H1 (cell line): ENCODE measurements at regions not wholly inside any gene's neighbourhood (a gene's known extent, or its start where the extent isn't known, plus 50 kb on each side); places are given as distances from the start of the nearest gene placed in this dataset.

Experiments used
- CTCF ChIA-PET: fragments of 300-600 bp; sonication (Branson Sonifier 250); formaldehyde crosslinking; loops from one replicate; lab custom pipeline; 2021; ENCODE audit not compliant: partially characterized antibody; lab: Charles Lee
- POLR2A ChIA-PET: fragments of 300-600 bp; sonication (Branson Sonifier 250); formaldehyde crosslinking; loops from one replicate; lab custom pipeline; 2021; ENCODE audit warnings: inconsistent platforms; ENCODE audit not compliant: partially characterized antibody; lab: Charles Lee
- DNase-seq, 2 experiments: peaks; one replicate each; pipeline versions ENCODE4 v3.0.0 to v3.0.0-alpha.2; 2010 to 2022; ENCODE audit warnings: low spot score in 2 of 2, low read depth in 1 of 2, mixed read lengths in 1 of 2
- FAIRE-seq: peaks from 2 replicates; lab custom pipeline; 2011; peaks lifted over from hg19 to GRCh38; lab: Jason Lieb, UNC
- H2AFZ ChIP-seq: 2 replicates; pipeline ENCODE4 v1.8.1; 2012; ENCODE audit warnings: low read length, inconsistent platforms
- H2AK5ac ChIP-seq: 2 replicates; pipeline ENCODE4 v1.6.1; 2013; ENCODE audit warnings: low read depth, low read length
- H2BK120ac ChIP-seq: replicated peaks from 2 replicates; pipeline ENCODE3; 2013; ENCODE audit warnings: low read depth, low read length, inconsistent platforms
- H2BK12ac ChIP-seq: 2 replicates; pipeline ENCODE4 v1.6.1; 2013; ENCODE audit warnings: low read depth, low read length
- H2BK15ac ChIP-seq: 2 replicates; pipeline ENCODE4 v1.6.1; 2013; ENCODE audit warnings: low read length
- H2BK20ac ChIP-seq: 2 replicates; pipeline ENCODE4 v1.6.1; 2013; ENCODE audit warnings: low read length
- H2BK5ac ChIP-seq: 2 replicates; pipeline ENCODE4 v1.6.1; 2013; ENCODE audit warnings: low read depth, low read length
- H3K14ac ChIP-seq: 2 replicates; pipeline ENCODE4 v1.6.1; 2013; ENCODE audit warnings: inconsistent platforms; ENCODE audit not compliant: insufficient read length
- H3K18ac ChIP-seq: 2 replicates; pipeline ENCODE4 v1.6.1; 2013; ENCODE audit warnings: low read length; ENCODE audit errors: extremely low read depth
- H3K23ac ChIP-seq: 2 replicates; pipeline ENCODE4 v1.6.1; 2013; ENCODE audit warnings: inconsistent platforms; ENCODE audit not compliant: insufficient read length
- H3K23me2 ChIP-seq: 2 replicates; pipeline ENCODE4 v1.6.1; 2013; ENCODE audit warnings: low read depth, low read length
- H3K27ac ChIP-seq: 2 replicates; pipeline ENCODE4 v1.6.1; 2011; ENCODE audit warnings: low read depth, low read length, inconsistent platforms
- H3K27me3 ChIP-seq, 4 experiments: replicated peaks in 1 of 4; 1 replicate in 1 of 4; 2 replicates in 3 of 4; pipeline versions ENCODE4 v1.6.1 to v1.8.1; 2011 to 2013; ENCODE audit warnings: low read length in 3 of 4, mild to moderate bottlenecking in 3 of 4, inconsistent platforms in 2 of 4, mixed read lengths in 2 of 4, moderate library complexity in 1 of 4; ENCODE audit not compliant: control insufficient read depth in 3 of 4, insufficient read depth in 3 of 4; ENCODE audit errors: extremely low read depth in 1 of 4
- H3K36me3 ChIP-seq, 4 experiments: 2 replicates each; pipeline versions ENCODE4 v1.6.1 to v1.8.1; 2011 to 2013; ENCODE audit warnings: mild to moderate bottlenecking in 4 of 4, low read length in 3 of 4, moderate library complexity in 2 of 4, control low read depth in 1 of 4, inconsistent platforms in 1 of 4; ENCODE audit not compliant: insufficient read depth in 4 of 4, control insufficient read depth in 2 of 4
- H3K4ac ChIP-seq: replicated peaks from 2 replicates; pipeline ENCODE3; 2013; ENCODE audit warnings: low read length, low read depth, mixed read lengths, inconsistent platforms; ENCODE audit not compliant: insufficient read length
- H3K4me1 ChIP-seq, 4 experiments: replicated peaks in 1 of 4; 1 replicate in 1 of 4; 2 replicates in 3 of 4; pipeline versions ENCODE4 v1.6.1 to v1.8.1; 2011 to 2013; ENCODE audit warnings: low read length in 3 of 4, inconsistent platforms in 2 of 4, mixed read lengths in 1 of 4; ENCODE audit not compliant: insufficient read depth in 4 of 4, control insufficient read depth in 3 of 4
- H3K4me2 ChIP-seq, 2 experiments: 2 replicates each; pipeline versions ENCODE4 v1.6.1 to v1.8.1; 2011 to 2013; ENCODE audit warnings: low read depth in 2 of 2, low read length in 2 of 2, control low read depth in 1 of 2, inconsistent platforms in 1 of 2, mild to moderate bottlenecking in 1 of 2; ENCODE audit not compliant: insufficient read depth in 1 of 2
- H3K4me3 ChIP-seq, 4 experiments: fragments of 200-600, 300-600 bp in 1 of 4; sonication (generic), shearing (Covaris generic), sonication (Bioruptor Twin) in 1 of 4; 2 replicates each; pipeline versions ENCODE4 v1.5.1 to v1.8.1; 2011 to 2016; ENCODE audit warnings: low read length in 4 of 4, low read depth in 3 of 4, control low read depth in 2 of 4, inconsistent platforms in 2 of 4, mild to moderate bottlenecking in 2 of 4, mixed read lengths in 1 of 4, moderate library complexity in 1 of 4; ENCODE audit not compliant: insufficient read depth in 2 of 4; ENCODE audit errors: extremely low read depth in 1 of 4
- H3K56ac ChIP-seq: replicated peaks from 2 replicates; pipeline ENCODE3; 2013; ENCODE audit warnings: low read depth, mild to moderate bottlenecking, mixed read lengths, low read length, inconsistent platforms; ENCODE audit not compliant: insufficient read length
- H3K79me1 ChIP-seq: 2 replicates; pipeline ENCODE4 v1.6.1; 2013; ENCODE audit warnings: low read depth, low read length, control low read depth
- H3K79me2 ChIP-seq, 2 experiments: 2 replicates each; pipeline versions ENCODE4 v1.6.1 to v1.8.1; 2012 to 2013; ENCODE audit warnings: low read length in 2 of 2, mild to moderate bottlenecking in 2 of 2, inconsistent platforms in 1 of 2; ENCODE audit not compliant: insufficient read depth in 2 of 2, control insufficient read depth in 1 of 2
- H3K9ac ChIP-seq, 4 experiments: replicated peaks in 1 of 4; 1 replicate in 1 of 4; 2 replicates in 3 of 4; pipeline versions ENCODE4 v1.6.1 to v1.8.1; 2011 to 2013; ENCODE audit warnings: low read depth in 3 of 4, low read length in 3 of 4, control low read depth in 2 of 4, mild to moderate bottlenecking in 2 of 4, moderate library complexity in 2 of 4, inconsistent platforms in 1 of 4; ENCODE audit errors: extremely low read depth in 1 of 4
- H3K9me3 ChIP-seq, 2 experiments: 2 replicates each; pipeline versions ENCODE4 v1.6.1 to v1.8.1; 2012 to 2013; ENCODE audit warnings: mild to moderate bottlenecking in 2 of 2, moderate library complexity in 2 of 2, control low read depth in 1 of 2, inconsistent platforms in 1 of 2, low read depth in 1 of 2, low read length in 1 of 2, mixed read lengths in 1 of 2; ENCODE audit not compliant: insufficient read depth in 2 of 2
- H4K20me1 ChIP-seq, 2 experiments: replicated peaks in 1 of 2; 2 replicates each; pipeline versions ENCODE3 to v1.8.1; 2011 to 2013; ENCODE audit warnings: inconsistent platforms in 2 of 2, low read length in 2 of 2, mild to moderate bottlenecking in 1 of 2; ENCODE audit not compliant: insufficient read depth in 2 of 2, control insufficient read depth in 1 of 2
- H4K5ac ChIP-seq: 2 replicates; pipeline ENCODE4 v1.6.1; 2013; ENCODE audit warnings: low read length, low read depth, mixed read lengths, inconsistent platforms; ENCODE audit not compliant: insufficient read length
- H4K8ac ChIP-seq: 2 replicates; pipeline ENCODE4 v1.8.0; 2013; ENCODE audit warnings: mild to moderate bottlenecking, moderate library complexity, low read length, inconsistent platforms; ENCODE audit not compliant: insufficient read depth; ENCODE audit errors: extremely low read depth
- H4K91ac ChIP-seq: replicated peaks from 2 replicates; pipeline ENCODE3; 2013; ENCODE audit warnings: low read length, mixed read lengths, inconsistent platforms; ENCODE audit not compliant: insufficient read length
- CHD2 ChIP-seq: IDR thresholded peaks from 2 replicates; pipeline ENCODE4 v1.6.1; 2012; ENCODE audit warnings: low read length, improper control_type of control experiment
- MAFK ChIP-seq: IDR thresholded peaks from 2 replicates; pipeline ENCODE4 v1.6.1; 2012; ENCODE audit warnings: low read depth, mild to moderate bottlenecking, improper control_type of control experiment, low read length
- POLR2A ChIP-seq, 2 experiments: IDR thresholded peaks; 1 replicate in 1 of 2; 2 replicates in 1 of 2; pipeline ENCODE4 v1.6.1; 2011; ENCODE audit warnings: low read depth in 2 of 2, low read length in 2 of 2, mild to moderate bottlenecking in 2 of 2; ENCODE audit errors: control extremely low read depth in 1 of 2
- SIRT6 ChIP-seq: IDR thresholded peaks from one replicate; pipeline ENCODE4 v1.7.1; 2012; ENCODE audit warnings: low read length, inconsistent platforms
- SRF ChIP-seq: IDR thresholded peaks from 2 replicates; pipeline ENCODE4 v1.6.1; 2011; ENCODE audit warnings: mild to moderate bottlenecking, low read depth, low read length, moderate library complexity
- TAF7 ChIP-seq: optimal IDR thresholded peaks from 2 replicates; pipeline ENCODE3; 2011; ENCODE audit warnings: low read depth, mild to moderate bottlenecking, inconsistent platforms, low read length, moderate library complexity, borderline replicate concordance
- WGBS, 2 experiments: shearing (Covaris generic) in 1 of 2; methylation state at CpG; one replicate each; pipeline versions ENCODE4 v1.1.6 to v1.1.7; 2013 to 2015; ENCODE audit warnings: low lambda C conversion rate in 2 of 2, mixed read lengths in 2 of 2, inconsistent platforms in 1 of 2, low coverage in 1 of 2, missing lambda C conversion rate in 1 of 2; ENCODE audit not compliant: insufficient replicate concordance in 2 of 2, insufficient coverage in 1 of 2, insufficient read length in 1 of 2; ENCODE audit errors: extremely low coverage in 1 of 2, missing lambda C conversion rate in 1 of 2; 5-methylcytosine and 5-hydroxymethylcytosine counted together
- TF ChIP-seq, protein P1 (sequence below): IDR thresholded peaks from 2 replicates; pipeline ENCODE4 v1.6.1; 2011; ENCODE audit warnings: low read length, improper control_type of control experiment

- 90% methylated on average over 7 of the region's 7 CpGs; no CpG with 5 or more reads in 1 of the 2 experiments for WGBS, 2 experiments
- no peak for TF ChIP-seq SRF
- TF ChIP-seq POLR2A (IDR thresholded peaks at IDR 0.05; ENCODE audit: control extremely low read depth in 1 of 2, low read depth in 2 of 2, low read length in 2 of 2), result no peak
- TF ChIP-seq SIRT6, result no peak
- TF ChIP-seq, protein P1, sequence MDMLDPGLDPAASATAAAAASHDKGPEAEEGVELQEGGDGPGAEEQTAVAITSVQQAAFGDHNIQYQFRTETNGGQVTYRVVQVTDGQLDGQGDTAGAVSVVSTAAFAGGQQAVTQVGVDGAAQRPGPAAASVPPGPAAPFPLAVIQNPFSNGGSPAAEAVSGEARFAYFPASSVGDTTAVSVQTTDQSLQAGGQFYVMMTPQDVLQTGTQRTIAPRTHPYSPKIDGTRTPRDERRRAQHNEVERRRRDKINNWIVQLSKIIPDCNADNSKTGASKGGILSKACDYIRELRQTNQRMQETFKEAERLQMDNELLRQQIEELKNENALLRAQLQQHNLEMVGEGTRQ, result no peak
- no peak for TF ChIP-seq CHD2
- no peak for TF ChIP-seq TAF7
- no peak for TF ChIP-seq MAFK
Measured at GRCh38 chr2:66782780-66783361, 347.9 kb downstream of the MEIS1 start.

More at GRCh38 chr2:66782780-66783361, 347.9 kb downstream of the MEIS1 start:
- Histone ChIP-seq H3K4me1 (no peaks in the 10 kb centered on the region), H3K4me3 (no peak overlapping the region), H4K8ac (no peak overlapping the region), H3K23ac (no peak overlapping the region), H3K18ac (no peak overlapping the region), H2BK20ac (no peak overlapping the region), H2AFZ (no peak overlapping the region), H2BK120ac (no peak overlapping the region), H3K79me2 (no peaks in the 10 kb centered on the region), H3K27me3 (no peaks in the 10 kb centered on the region), H3K9ac (no peak overlapping the region), H2AK5ac (no peak overlapping the region), H3K27ac (no peak overlapping the region), H3K23me2 (no peaks in the 10 kb centered on the region), H4K20me1 (no peaks in the 10 kb centered on the region), H3K14ac (no peak overlapping the region), H2BK15ac (no peak overlapping the region), H2BK5ac (no peak overlapping the region), H3K4ac (no peak overlapping the region), H3K36me3 (no peaks in the 10 kb centered on the region), H3K9me3 (no peaks in the 10 kb centered on the region; a peak in 1 of 4 replicates), H3K4me2 (no peak overlapping the region), H3K79me1 (no peaks in the 10 kb centered on the region), H2BK12ac (no peak overlapping the region), H4K91ac (no peak overlapping the region), H3K56ac (no peak overlapping the region), H4K5ac (no peak overlapping the region)
- ChIA-PET POLR2A (no interaction called here), CTCF (interaction anchor here (0.7 kb wide), 1 partner anchor 405 kb away, joined by 3 read pairs; no protein-coding TSS in a partner anchor)
- no peak for FAIRE-seq
- no peak for DNase-seq
